Lower lobe of right lung (tissue), 2 donors: ENCODE measurements at regions not wholly inside any gene's neighbourhood (a gene's known extent, or its start where the extent isn't known, plus 50 kb on each side); places are given as distances from the start of the nearest gene placed in this dataset.

ENCODE experiments used
- ATAC-seq, 2 donors: fragments of 200-7000 bp; cut with Tn5 transposase; one replicate each; pipeline ENCODE4 v1.9.1; 2020 to 2022; ENCODE audit warnings: mild to moderate bottlenecking in 2 of 2, moderate library complexity in 2 of 2
- DNase-seq: peaks from one replicate; pipeline ENCODE4 v3.0.0-alpha.2; 2020
- H3K27ac ChIP-seq: fragments of 200-600 bp; one replicate; pipeline ENCODE4 v1.8.0; 2022
- H3K27me3 ChIP-seq: fragments of 200-600 bp; one replicate; pipeline ENCODE4 v1.8.0; 2022; ENCODE audit warnings: low read depth
- H3K36me3 ChIP-seq: fragments of 200-600 bp; one replicate; pipeline ENCODE4 v1.8.0; 2022; ENCODE audit warnings: mild to moderate bottlenecking
- H3K4me1 ChIP-seq: fragments of 200-600 bp; one replicate; pipeline ENCODE4 v1.8.0; 2022
- H3K4me3 ChIP-seq: fragments of 200-600 bp; one replicate; pipeline ENCODE4 v1.8.0; 2022; ENCODE audit warnings: mild to moderate bottlenecking
- H3K9me3 ChIP-seq: fragments of 200-600 bp; one replicate; pipeline ENCODE4 v1.8.0; 2022
- CTCF ChIP-seq: fragments of 200-600 bp; IDR thresholded peaks from one replicate; pipeline ENCODE4 v1.8.0; 2022; ENCODE audit warnings: antibody characterized with exemption, mild to moderate bottlenecking
- intact Hi-C: fragments of 100-400 bp; cut with DNase I; formaldehyde crosslinking; loops from one replicate; pipeline ENCODE4 v1.11.0; 2022
- donor health status: DM: no; HTN: yes; CAD: no; lungs with severe emphysema.

GRCh38 chr12:82124711-82125380, 233.3 kb downstream of the CCDC59 start:
- Histone ChIP-seq H3K27ac (no peak overlapping the region), H3K27me3 (no peaks in the 10 kb centered on the region), H3K9me3 (no peaks in the 10 kb centered on the region), H3K4me1 (no peaks in the 10 kb centered on the region), H3K36me3 (no peaks in the 10 kb centered on the region), H3K4me3 (no peak overlapping the region)
- no peak for DNase-seq
- intact Hi-C loops = no loop called here
- TF ChIP-seq CTCF = no peak
- ATAC-seq = no peak

- intact Hi-C loops = no loop called here
- Histone ChIP-seq H3K9me3 (no peaks in the 10 kb centered on the region), H3K4me1 (no peaks in the 10 kb centered on the region), H3K4me3 (no peak overlapping the region), H3K36me3 (no peaks in the 10 kb centered on the region), H3K27me3 (no peaks in the 10 kb centered on the region), H3K27ac (no peak overlapping the region)
- ATAC-seq (peak in 1 of 2 donors; percentile 29), DNase-seq (no peak)
- TF ChIP-seq CTCF = no peak
Measured at GRCh38 chr12:82121545-82121944, 236.6 kb downstream of the CCDC59 start.

- TF ChIP-seq CTCF = no peak
- intact Hi-C loops = no loop called here
- Histone ChIP-seq H3K27me3 (no peaks in the 10 kb centered on the region), H3K36me3 (no peaks in the 10 kb centered on the region), H3K4me3 (no peak overlapping the region), H3K4me1 (no peaks in the 10 kb centered on the region), H3K9me3 (no peaks in the 10 kb centered on the region), H3K27ac (no peak overlapping the region)
- DNase-seq (no peak), ATAC-seq (peak in 1 of 2 donors; percentile 41)
Measured at GRCh38 chr12:82120901-82121300, 237.3 kb downstream of the CCDC59 start.

GRCh38 chr12:82109243-82109642, 248.9 kb downstream of the CCDC59 start:
- no peaks in the 10 kb centered on the region for H3K36me3 ChIP-seq
- intact Hi-C loops = no loop called here
- no peak overlapping the region for H3K27ac ChIP-seq
- H3K4me3 ChIP-seq = no peak overlapping the region
- H3K9me3 ChIP-seq = no peaks in the 10 kb centered on the region
- no peak for TF ChIP-seq CTCF
- H3K4me1 ChIP-seq = no peaks in the 10 kb centered on the region
- DNase-seq (no peak), ATAC-seq (no peak)
- no peaks in the 10 kb centered on the region for H3K27me3 ChIP-seq

GRCh38 chr12:82108615-82109014, 249.6 kb downstream of the CCDC59 start:
- no peaks in the 10 kb centered on the region for H3K36me3 ChIP-seq
- H3K9me3 ChIP-seq = no peaks in the 10 kb centered on the region
- no peak for TF ChIP-seq CTCF
- ATAC-seq (no peak), DNase-seq (no peak)
- intact Hi-C loops = no loop called here
- H3K4me1 ChIP-seq = no peaks in the 10 kb centered on the region
- no peaks in the 10 kb centered on the region for H3K27me3 ChIP-seq
- no peak overlapping the region for H3K27ac ChIP-seq
- no peak overlapping the region for H3K4me3 ChIP-seq
